Hematopoietic multipotent progenitor cell treated with erythropoietin and hydrocortisone succinate and interleukin-3 and kit ligand, for 4 days (in vitro differentiated cells): ENCODE measurements at regions not wholly inside any gene's neighbourhood (a gene's known extent, or its start where the extent isn't known, plus 50 kb on each side); places are given as distances from the start of the nearest gene placed in this dataset.

ENCODE experiments used
- DNase-seq: peaks from one replicate; pipeline ENCODE4 v3.0.0-alpha.2; 2015

DNA sequence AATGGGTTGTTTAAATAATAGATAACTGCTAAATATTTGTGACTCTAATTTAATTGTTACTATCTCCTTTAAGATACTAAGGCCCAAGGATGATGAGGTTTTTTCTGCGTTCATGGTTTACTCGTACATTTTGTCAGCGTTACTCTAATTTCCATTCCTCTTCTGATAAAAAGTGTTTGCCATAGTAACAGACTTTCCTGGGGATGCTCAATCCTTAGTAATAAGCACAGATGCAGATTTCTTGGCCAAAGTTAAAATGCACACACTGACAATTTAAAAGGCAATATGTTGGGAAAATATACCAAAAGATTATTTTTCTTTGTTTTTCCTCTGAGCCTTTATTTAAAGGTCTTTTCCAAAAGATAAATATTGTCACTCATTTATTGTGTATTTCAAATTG lies 149.6 kb downstream of the IRS2 start:
- DNase-seq: no peak

DNA sequence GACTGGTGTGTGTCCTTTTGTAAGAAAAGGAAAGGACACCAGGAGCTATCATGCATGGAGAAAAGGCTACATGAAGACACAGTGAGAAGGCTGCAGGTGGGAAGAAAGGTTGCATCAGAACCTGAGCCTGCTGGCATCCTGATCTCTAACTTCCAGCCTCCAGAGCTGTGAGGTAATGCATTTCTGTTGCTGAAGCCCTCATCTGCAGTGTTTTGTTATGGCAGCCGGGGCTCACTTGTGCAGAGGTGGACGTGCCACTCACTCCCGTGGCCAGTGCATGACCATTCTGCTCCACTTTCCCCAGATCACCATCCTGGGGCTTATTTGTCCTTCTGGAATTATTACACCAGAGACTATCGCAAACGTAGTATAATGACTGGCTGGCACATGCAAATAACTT lies 155.3 kb downstream of the IRS2 start:
- DNase-seq: no peak

DNA sequence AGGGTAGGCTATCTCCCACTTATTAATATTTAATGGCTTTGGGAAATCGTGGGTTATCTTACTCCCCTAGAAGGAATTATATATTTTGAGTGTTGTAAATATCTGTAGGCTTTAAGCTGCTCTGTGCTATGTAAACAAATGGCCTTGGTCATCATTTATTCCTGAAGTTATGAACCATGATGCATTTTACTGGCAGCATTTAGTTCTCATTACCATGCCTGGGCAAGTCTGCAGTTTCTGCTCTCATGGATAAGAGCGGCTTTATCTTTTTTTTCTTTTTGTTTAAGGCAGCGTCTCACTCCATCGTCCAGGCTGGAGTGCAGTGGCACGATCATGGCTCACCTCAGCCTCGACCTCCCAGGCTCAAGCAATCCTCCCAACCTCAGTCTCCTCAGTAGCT lies 156.1 kb downstream of the IRS2 start:
- no peak for DNase-seq

DNA sequence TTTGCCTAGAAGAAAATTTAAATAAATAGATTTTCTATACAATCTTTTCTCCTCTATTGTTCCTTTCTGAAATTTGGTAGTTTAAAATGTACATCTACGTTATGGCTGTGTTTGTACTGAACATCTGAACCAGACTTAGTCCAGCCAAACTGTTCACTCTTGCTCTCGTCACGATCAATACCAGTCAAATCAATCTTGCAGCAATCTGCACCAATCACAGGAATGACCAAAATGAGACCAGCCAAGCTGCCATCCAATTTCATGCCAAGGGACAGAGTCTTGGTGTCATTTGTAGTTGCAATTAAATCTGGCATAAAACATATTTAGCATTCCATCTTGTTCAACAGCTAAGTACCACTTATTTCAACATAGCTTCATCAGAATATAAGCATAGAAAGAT lies 156.6 kb downstream of the IRS2 start:
- no peak for DNase-seq

DNA sequence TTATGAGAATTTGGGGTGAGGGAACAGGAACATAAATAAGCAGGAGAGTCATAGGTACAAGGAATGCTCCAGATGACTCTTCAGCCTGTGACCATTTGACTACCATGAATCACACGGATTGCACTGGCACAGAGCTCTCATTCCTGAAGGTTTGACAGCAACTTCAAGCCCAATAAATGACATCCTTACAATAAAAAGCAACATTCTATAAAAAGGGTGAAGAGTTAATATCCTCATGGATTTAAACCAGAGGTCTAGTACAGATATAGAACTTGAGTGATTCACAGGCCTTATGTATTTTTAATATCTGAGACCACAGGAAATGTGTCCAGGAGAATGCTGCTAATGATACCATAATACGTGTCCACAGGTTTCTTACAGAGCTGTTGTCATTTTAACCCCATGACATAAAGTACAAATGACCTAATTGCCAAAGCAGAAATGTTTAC lies 158.1 kb downstream of the IRS2 start:
- DNase-seq: no peak

DNA sequence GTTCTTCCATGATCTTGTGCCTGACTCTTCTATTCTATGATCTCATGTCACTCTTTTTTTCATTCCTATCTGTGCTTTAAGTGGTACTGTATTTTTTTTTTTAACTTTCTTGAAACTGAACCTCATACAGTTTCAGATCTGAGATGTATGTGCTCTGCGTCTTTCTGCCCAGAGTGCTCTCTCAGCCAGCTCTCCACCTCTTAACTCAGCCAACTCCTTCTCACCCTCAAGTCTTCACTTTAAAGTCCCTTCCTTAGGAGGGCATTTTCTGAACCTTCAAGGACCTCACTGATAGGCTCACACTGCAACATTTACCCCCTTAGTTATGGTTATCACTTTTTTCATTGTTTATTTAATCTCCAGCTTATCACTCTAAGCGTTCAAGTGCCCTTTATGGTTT lies 158.7 kb downstream of the IRS2 start:
- DNase-seq: no peak

DNA sequence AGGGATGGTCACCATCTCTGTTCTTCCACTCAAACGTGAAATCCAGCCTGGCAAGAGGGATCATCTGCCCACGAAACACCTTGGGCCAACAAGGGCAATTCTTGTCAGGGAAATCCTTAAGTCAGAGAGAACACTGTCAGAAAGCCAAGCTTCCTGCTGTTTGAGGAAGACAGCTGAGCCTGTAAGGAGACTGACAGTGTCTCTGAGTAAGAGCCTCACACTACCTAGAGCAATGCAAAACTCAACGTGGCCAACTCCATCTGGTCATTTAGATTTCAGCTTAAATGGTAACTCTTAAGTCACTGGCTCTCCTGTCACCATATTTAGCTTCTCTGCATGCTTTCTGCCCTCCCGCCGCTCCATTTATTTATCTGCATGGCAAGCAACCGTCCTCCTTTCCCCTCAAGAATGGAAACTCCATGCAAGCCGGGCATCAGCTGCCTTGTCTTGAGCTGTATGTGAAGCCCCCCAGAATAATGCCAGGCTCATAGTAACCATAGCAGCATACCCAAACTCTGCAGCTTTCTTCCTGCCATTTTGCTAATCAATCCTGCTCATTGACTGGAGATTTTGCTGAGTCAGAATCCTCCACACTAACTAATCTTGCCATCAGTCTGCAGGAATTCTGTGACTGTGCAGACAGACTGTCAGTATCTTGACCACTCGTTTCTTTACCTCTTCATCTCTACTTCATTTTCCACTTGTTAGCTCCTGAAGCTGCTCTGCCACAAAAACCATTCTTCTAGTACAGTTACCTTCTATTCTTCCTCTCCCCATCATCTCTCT lies 159.8 kb downstream of the IRS2 start:
- DNase-seq: no peak

DNA sequence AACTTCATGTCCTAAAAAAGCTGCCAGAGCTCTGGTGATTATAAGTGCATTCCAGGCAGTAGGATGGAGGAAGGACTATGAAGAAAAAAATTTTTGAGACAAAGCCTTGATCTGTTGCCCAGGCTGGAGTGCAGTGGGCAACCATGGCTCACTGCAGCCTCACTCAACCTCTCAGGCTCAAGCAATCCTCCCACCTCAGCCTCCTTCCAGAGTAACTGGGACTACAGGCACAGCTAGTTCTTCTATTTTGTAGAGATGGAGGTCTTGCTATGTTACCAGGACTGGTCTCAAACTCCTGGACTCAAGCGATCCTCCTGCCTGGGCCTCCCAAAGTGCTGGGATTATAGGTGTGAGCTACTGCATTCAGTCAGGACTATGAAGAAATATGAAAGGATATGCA lies 161.2 kb downstream of the IRS2 start:
- no peak for DNase-seq

DNA sequence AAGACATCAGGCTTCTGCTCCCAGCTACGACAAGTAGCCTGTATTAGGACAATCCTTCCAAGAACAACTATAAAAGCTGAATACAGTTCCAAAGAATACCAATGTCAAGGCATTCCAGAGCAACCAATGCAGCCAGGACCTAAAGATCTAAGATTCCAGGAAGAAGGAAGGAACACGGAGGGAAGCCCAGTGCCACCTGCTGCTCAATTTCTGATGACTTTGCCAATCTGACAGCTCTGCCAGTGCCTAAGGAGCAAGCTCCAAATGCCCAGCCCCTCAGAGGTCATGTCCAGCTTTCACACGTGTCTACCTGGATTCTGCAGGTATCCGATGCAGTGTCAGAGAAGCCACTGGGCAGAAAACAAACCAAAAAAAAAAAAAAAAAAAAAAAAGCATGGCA lies 164.4 kb downstream of the IRS2 start:
- no peak for DNase-seq

DNA sequence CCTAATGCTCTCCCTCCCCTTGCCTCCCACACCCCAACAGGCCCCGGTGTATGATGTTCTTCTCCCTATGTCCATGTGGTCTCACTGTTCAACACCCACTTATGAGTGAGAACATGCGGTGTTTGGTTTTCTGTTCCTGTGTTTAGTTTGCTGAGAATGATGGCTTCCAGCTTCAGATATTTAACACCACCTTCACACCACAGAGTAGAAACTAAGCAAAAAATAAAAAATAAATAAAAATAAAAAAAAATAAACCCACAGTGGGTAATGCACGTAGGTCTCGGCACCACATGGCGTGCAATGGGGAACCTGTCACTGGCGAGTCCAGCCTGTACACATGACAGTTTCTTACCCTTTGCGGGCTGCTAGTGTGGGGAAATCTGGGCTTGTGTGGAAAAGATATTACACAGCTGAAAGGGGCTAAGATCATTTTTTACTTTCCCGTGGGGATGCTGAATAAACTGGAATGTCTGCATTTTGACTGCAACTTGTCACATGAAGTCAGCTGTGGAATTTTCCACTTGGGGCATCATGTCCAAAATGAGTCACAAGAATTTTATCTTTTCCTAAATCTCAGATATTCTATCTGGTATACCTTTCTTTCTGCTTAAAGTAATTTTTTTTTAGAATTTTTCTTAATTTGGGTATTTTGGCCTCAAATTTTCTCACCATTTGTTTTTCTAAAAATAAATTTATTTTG lies 170.5 kb downstream of the IRS2 start:
- no peak for DNase-seq

DNA sequence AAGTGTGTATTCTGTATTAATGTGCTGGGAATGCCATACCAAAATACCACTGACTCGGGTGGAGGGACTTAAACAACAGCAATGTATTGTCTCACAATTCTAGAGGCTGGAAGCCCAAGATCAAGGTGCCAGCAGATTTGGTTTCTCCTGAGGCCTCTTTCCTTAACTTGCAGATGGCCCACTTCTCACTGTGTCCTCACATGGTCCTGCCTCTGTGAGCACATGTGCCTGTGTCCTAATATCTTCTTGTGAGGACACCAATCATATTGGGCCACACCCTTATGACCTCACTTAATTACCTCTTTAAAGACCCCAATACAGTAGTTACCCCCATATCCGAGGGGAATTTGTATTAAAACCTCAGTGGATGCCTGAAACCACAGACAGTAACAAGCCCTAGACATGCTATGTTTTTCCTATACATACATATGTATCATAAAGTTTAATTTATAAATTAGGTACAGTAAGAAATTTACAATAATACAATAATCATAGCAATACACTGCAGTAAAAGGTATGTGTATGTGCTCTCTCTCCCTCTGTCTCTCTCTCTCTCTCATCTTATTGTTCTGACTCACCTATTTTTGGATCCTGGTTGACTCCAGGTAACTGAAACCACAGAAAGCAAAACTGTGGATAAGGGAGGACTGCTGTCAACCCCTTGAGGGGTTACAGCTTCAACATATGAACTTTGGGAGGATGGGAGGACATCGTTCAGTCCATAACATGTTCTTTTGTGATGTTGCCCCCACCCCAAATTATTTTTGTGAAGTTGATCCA lies 174.3 kb downstream of the IRS2 start:
- DNase-seq: no peak

DNA sequence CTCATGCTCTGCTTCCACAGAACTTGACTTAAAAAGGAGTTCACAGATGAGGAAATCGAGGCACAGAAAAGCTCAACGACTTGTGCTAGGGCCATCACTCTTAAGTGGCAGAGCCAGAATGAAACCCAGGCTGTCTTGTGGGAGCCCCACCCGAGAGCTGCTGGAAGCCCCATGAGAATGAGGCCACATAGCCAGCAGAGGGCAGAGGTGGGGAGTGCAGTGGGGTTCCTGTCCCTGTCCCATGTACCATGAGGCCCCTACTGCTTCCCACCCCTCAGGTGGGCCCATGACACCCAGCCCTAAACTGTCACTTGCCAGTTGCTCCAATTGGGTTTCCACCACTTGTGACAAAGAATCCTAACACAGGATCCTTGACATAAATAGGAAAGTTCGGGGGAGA lies 175.9 kb downstream of the IRS2 start:
- peak; percentile 78 for DNase-seq

DNA sequence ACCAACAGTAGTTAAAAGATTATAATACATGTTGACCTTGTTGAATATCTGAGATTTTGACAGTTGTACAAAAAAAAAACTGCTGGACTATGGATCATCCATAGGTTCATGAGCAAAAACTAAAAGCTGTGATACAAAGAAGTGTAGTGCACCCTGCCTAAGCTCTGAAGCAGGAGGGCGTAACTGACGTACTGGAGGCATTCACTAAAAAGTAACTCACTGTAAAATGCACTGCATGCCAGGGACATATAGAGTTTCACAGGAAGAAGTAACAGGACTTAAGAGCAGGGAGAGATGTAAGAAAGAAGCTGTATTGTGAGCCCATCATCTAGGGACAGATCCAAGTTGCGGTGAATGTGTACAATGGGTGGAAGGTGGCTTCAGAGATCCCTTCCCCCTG lies 177.9 kb downstream of the IRS2 start:
- DNase-seq: no peak

DNA sequence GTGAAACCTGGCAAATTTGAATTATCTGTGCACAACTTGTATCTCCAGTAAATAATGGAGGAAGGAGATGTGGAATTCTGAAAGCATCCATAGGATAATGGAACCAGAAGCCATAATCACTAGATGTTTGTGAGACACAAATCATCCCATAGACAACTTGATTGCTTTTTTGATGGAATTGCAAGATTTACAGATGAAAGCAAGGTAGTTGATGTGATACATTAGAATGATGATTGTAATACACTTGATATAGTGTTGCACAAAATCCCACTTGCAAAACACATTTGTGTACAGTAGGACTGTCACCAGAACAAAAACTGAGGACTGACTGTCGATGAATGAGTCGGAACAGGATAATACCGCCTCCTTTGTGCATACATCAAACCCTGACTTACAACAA lies 178.3 kb downstream of the IRS2 start:
- DNase-seq: no peak

DNA sequence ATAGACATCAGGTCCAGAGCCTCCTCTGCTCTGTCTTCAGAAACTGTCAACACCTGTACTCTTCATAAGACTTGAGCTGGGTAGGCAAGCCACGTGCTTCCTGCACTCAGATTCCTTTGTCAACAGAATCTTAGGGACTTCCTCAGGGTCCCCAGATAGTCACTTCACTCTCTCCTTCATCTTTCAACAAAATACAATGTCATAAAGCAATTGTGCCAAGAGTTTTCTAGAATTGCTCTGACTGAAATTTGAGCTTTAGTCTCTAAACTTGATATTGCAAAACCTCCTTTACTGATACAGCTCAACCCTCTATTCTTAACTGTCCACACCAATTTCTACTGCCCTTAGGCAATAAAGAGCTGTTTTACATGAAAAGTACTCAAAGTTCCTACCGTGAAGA lies 179.9 kb downstream of the IRS2 start:
- no peak for DNase-seq

DNA sequence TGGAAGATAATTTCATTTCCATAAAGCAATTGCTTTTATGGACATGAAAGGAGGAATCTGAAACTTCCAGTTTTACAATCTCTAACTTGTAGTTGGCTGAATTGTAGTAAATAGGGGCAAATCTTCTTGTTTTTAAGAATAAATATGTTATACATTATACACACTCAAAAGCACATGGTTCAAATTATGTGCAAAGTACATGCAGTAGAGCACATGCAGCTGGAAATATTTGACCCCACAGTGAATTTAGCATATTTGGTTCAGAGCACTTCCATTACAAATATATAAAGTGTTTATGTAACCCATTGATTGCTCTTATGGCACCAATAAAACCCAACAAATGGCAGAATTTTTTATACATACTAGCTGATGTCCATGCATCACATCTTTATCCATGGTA lies 180.5 kb downstream of the IRS2 start:
- no peak for DNase-seq

DNA sequence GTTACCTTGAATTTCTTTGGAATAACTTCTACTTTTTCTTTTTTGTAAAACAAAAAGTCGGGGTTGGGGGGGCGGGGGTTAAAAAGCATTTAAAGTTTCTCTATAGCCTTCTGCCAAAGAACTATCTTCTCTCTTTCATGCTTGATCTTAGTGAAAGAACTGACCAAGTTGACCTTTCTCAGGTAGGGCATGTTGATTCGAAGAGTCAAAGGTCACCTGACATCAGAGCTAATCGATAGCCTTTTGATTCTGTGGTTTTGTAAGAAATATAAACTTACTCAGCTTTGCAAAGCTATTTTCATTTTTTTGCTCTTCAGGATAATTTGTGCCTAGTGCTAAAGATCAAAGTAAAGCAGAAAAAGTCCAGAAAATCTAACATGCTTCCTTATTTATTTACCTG lies 181.5 kb downstream of the IRS2 start:
- no peak for DNase-seq

DNA sequence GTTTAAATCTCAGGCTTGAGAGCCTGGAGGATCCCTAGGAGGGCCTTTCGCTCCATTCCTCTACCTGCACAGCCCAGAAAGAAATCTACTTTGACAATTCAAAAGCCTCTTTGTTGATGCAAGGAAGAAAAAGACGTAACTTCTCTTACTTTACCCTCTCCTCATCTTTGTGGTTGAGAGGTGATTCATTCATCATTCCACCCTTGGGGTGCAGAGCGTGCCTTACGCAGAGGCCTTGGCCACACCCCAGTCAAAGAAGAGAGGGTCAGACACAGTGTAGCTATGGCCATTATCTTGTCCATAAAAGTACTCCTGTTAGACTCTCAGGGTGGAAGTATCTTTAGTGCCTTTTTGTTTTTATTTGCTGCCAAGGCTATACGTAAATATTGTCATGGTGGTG lies 184.0 kb downstream of the IRS2 start:
- no peak for DNase-seq

DNA sequence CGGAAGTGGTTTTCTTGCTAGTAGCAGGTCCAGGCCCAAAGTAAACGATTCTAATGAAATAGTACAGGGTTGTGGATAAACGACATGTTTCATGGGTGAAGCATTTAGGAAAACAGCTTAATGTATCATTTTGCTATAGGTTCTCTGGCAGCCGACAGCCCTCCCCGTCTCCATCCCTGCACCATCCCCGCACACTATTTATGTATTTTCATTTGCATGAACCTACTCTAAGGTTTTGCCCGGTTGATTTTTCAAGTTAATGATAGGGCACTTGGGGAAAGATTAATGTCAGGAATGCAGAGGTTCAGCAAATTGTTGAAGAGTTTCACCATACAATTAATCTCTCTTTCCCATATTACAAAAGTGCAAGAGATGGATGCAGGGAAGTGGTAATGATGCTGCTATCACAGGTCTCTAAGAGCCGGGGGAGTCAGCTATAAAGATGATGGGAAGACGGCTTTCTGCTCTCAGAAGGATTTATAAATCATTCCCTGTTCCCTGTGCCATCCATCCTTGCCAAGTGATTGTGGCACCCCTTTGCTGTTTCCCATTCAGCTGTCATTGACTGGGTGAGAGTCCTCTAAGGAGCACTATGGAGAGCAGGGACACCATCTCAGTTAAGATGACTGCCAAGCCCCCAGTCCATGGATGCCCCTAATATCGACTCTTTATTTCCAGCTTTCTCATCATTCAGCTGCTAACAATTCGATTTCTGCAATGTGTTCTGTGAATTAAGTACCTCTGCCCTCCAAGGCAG lies 186.3 kb downstream of the IRS2 start:
- DNase-seq: no peak

DNA sequence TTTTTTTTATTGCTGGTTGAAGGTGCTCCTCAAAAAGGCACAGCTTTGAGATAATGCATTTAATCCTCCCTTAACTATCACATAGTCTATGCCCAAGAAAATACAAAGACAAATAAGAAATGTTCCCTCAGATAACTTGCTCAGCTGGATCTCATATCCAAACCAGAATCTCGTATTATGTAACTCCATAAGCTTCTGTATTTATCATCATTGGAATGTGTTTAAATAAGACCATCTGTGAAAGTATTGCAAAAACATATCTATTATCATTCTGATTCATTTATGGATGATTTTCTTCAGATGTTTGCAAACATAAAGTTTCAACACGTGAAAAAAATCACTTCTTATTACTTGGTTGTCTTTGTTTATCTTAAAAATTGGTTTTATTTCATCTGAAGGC lies 190.9 kb downstream of the IRS2 start:
- no peak for DNase-seq

DNA sequence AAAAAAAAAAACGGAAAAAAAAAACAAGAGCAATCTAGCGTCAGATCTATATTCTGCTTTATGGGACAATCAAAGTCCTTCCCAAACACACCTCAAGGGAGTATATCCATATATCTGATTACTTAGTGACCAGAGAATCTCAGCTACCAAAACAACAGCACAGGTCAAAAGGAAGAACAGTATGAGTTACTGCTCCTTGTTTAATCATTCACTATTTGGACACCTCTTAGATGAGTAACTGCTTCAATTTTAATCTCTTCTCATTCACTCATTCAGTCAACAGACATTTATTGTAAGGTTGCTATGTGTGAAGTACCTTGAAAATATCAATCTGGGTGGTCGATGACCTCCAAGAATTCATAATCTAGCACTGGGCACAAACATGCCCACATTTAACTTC lies 193.2 kb downstream of the IRS2 start:
- DNase-seq: no peak

DNA sequence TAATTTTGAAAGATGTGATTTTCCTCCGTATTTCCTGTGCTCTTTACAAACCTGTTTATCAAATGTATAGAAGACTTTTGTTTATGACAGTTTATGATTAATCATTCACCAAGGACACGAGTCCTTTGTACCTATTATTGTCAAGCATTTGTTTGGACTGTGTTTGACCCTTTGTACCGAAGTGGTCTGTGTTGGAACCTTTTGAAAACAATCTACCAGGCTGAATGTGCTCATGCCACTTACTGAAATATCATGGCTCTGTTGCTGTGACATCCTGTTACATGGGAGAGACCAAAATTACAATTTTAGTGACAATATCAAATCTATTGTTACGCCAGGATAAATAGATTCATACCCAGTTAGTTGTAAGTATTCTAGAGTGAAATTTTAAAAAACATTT lies 193.6 kb downstream of the IRS2 start:
- no peak for DNase-seq

DNA sequence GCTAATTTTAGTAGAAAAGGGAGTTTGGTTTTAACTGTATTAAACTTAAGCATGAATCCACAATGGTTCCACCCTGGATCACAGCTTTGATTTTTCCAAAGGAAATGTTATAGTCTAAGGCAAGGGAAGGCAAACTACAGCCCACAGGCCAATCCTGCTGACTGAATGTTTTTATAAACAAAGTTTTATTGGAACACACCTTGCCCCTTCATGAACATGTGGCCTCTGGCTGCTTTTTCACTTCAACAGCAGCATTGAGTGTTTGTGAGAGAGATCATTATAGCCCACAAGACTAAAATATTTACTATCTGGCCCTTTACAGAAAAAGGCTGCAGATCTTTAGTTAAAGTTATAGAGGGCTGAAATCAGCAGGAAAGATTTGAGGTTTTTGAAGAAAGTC lies 198.7 kb downstream of the IRS2 start:
- no peak for DNase-seq
